Gastroesophageal sphincter (tissue), 4 donors: ENCODE measurements at regions not wholly inside any gene's neighbourhood (a gene's known extent, or its start where the extent isn't known, plus 50 kb on each side); places are given as distances from the start of the nearest gene placed in this dataset.

Experiments
- ATAC-seq: fragments of 150-250 bp; one replicate; pipeline ENCODE4 v1.9.1; 2016; ENCODE audit warnings: mild to moderate bottlenecking, moderate library complexity
- H3K27ac ChIP-seq, 4 donors: fragments of 200-600 bp; sonication (generic) in 3 of 4; 1 replicate in 3 of 4; 2 replicates in 1 of 4; pipeline ENCODE4 v1.5.1; 2016 to 2019
- H3K27me3 ChIP-seq: fragments of 200-600 bp; sonication (generic); one replicate; pipeline ENCODE4 v1.5.1; 2019
- H3K36me3 ChIP-seq, 2 donors: fragments of 200-600 bp; sonication (generic); one replicate each; pipeline ENCODE4 v1.5.1; 2019; ENCODE audit warnings: control low read depth in 1 of 2
- H3K4me1 ChIP-seq, 3 donors: fragments of 200-600 bp; sonication (generic); 1 replicate in 2 of 3; 2 replicates in 1 of 3; pipeline ENCODE4 v1.5.1; 2016 to 2019; ENCODE audit warnings: control low read depth in 2 of 3
- H3K4me3 ChIP-seq, 2 donors: fragments of 200-600 bp; sonication (generic); one replicate each; pipeline ENCODE4 v1.5.1; 2019; ENCODE audit warnings: mild to moderate bottlenecking in 1 of 2, moderate library complexity in 1 of 2
- H3K9me3 ChIP-seq, 3 donors: fragments of 200-600 bp; sonication (generic); one replicate each; pipeline ENCODE4 v1.5.1; 2017 to 2019; ENCODE audit warnings: control low read depth in 2 of 3
- EP300 ChIP-seq: sonication (generic); formaldehyde crosslinking; IDR thresholded peaks from one replicate; pipeline ENCODE4 v1.6.1; 2017; ENCODE audit warnings: antibody characterized with exemption, mild to moderate bottlenecking
- POLR2A ChIP-seq, 2 donors: fragments of 450-650 bp; IDR thresholded peaks; one replicate each; pipeline ENCODE4 v1.6.1; 2017; ENCODE audit warnings: antibody characterized with exemption in 2 of 2, mild to moderate bottlenecking in 2 of 2, moderate library complexity in 1 of 2
- POLR2AphosphoS5 ChIP-seq: sonication (generic); formaldehyde crosslinking; IDR thresholded peaks from one replicate; pipeline ENCODE4 v1.6.1; 2017; ENCODE audit warnings: antibody characterized with exemption
- WGBS, 2 donors: methylation state at CpG; one replicate each; pipeline ENCODE4 v1.1.5; 2018; ENCODE audit warnings: low coverage in 1 of 2; 5-methylcytosine and 5-hydroxymethylcytosine counted together
- TF ChIP-seq, protein P1 (sequence below), 4 experiments: fragments of 200-600 bp in 2 of 4; fragments of 450-650 bp in 2 of 4; sonication (generic) in 1 of 4; IDR thresholded peaks; one replicate each; pipeline ENCODE4 v1.5.1; 2017 to 2019; ENCODE audit warnings: antibody characterized with exemption in 4 of 4, mild to moderate bottlenecking in 2 of 4, moderate library complexity in 2 of 4

DNA sequence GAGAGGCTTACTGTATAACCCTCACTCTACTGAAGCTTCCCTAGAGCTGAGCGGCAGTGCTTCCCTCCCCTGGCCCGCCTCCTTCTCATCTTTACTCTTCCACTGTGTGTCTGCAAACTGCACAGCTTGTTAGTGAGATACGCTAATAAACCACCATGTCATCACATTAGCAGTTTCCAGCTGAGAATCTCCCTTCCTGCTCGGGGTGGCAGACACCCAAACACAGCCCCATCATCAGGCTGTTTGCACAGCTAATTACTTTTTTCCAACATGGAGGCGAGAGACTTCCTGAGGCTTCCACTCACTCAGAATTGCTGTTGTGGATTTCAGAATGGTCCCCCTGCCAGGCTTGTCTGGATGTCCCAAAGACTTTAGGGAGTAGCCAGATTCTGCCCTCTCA lies 444.9 kb upstream of the SULF2 start:
- Histone ChIP-seq H3K36me3 (no peaks in the 10 kb centered on the region), H3K4me3 (no peak overlapping the region), H3K4me1 (no peaks in the 10 kb centered on the region), H3K27me3 (no peaks in the 10 kb centered on the region), H3K27ac (no peak overlapping the region), H3K9me3 (no peaks in the 10 kb centered on the region)
- ATAC-seq: no peak
- TF ChIP-seq EP300 (no peak), POLR2A (IDR thresholded peaks at IDR 0.05) (no peak), POLR2AphosphoS5 (no peak)
- TF ChIP-seq, protein P1, sequence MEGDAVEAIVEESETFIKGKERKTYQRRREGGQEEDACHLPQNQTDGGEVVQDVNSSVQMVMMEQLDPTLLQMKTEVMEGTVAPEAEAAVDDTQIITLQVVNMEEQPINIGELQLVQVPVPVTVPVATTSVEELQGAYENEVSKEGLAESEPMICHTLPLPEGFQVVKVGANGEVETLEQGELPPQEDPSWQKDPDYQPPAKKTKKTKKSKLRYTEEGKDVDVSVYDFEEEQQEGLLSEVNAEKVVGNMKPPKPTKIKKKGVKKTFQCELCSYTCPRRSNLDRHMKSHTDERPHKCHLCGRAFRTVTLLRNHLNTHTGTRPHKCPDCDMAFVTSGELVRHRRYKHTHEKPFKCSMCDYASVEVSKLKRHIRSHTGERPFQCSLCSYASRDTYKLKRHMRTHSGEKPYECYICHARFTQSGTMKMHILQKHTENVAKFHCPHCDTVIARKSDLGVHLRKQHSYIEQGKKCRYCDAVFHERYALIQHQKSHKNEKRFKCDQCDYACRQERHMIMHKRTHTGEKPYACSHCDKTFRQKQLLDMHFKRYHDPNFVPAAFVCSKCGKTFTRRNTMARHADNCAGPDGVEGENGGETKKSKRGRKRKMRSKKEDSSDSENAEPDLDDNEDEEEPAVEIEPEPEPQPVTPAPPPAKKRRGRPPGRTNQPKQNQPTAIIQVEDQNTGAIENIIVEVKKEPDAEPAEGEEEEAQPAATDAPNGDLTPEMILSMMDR (IDR thresholded peaks at IDR 0.05): no peak
- 73 to 83% methylated on average over 4 of the region's 5 CpGs for WGBS, 2 donors

DNA sequence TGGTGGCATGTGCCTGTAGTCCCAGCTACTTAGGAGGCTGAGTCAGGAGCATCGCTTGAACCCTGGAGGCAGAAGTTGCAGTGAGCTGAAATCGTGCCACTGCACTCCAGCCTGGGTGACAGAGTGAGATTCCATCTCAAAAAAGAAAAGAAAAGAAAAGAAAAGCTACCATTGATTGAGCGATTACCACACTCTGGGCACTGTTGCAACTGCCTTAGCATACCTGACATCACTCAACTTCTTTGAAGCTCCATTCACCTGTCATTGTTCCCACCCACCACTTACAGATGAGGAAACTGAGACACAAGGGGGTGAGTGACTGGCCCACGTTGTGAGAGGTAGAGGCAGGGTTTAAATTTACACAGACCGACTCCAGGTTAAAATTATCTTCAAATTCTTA lies 442.1 kb upstream of the SULF2 start:
- ATAC-seq: no peak
- no peaks in the 10 kb centered on the region for H3K4me1 ChIP-seq
- H3K9me3 ChIP-seq: no peaks in the 10 kb centered on the region
- no peaks in the 10 kb centered on the region for H3K36me3 ChIP-seq
- H3K27me3 ChIP-seq: no peaks in the 10 kb centered on the region
- TF ChIP-seq, protein P1 (IDR thresholded peaks at IDR 0.05): no peak
- TF ChIP-seq POLR2A (IDR thresholded peaks at IDR 0.05) (no peak), EP300 (no peak), POLR2AphosphoS5 (no peak)
- no peak overlapping the region for H3K27ac ChIP-seq
- H3K4me3 ChIP-seq: no peak overlapping the region
- WGBS, 2 donors: 86 to 98% methylated on average over 4 to 5 of the region's 5 CpGs

DNA sequence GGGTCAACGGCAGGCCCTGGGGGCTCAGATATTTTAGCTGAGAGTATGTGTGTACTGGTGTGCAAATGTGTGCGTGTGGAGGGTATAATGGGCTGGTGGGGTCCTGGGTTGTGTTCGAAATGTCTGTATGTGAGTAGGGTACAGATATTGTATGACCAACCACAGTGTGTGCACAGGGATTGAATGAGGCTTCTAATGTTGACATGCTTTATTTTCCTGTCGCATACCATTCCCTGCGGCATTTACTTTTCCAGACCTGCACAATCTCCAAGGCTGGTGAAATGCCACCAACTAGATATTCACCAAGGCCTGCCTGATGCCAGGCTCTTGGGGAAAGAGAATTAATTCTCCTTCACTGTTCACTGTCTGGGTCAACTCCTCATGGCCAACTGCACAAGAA lies 441.4 kb upstream of the SULF2 start:
- ATAC-seq: no peak
- 87 to 95% methylated on average over 4 to 5 of the region's 5 CpGs for WGBS, 2 donors
- Histone ChIP-seq H3K4me1 (no peaks in the 10 kb centered on the region), H3K27ac (no peak overlapping the region), H3K36me3 (no peaks in the 10 kb centered on the region), H3K27me3 (no peaks in the 10 kb centered on the region), H3K4me3 (no peak overlapping the region), H3K9me3 (no peaks in the 10 kb centered on the region)
- no peak for TF ChIP-seq POLR2AphosphoS5
- TF ChIP-seq, protein P1 (IDR thresholded peaks at IDR 0.05): no peak
- no peak for TF ChIP-seq EP300
- TF ChIP-seq POLR2A (IDR thresholded peaks at IDR 0.05): no peak

DNA sequence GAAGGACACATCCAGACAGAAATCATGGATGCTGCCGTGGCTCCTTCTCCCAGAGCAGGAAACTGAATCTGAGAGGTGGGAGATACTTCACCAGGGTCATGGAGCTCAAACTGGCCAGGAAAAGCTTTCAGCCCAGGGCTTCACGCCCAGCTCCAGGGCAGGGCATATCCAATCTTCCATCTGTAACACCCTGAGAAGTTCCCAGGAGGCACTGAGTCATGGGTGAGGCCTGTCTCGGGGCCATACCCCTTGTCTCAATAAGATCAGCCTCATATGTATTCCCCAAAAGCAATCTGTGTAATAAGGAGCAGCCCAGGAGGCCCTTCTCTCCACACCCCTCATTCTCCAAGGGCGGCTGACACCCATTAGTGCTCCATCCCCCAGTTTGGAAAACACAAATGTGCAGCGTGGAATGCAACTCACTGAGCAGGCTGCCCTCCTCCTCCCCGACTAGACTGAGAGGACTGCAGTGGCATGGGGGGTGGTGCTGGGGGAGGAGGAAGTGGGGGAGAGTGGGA lies 439.3 kb upstream of the SULF2 start:
- Histone ChIP-seq H3K4me1 (no peaks in the 10 kb centered on the region), H3K4me3 (no peak overlapping the region), H3K36me3 (no peaks in the 10 kb centered on the region), H3K27me3 (no peaks in the 10 kb centered on the region), H3K9me3 (no peaks in the 10 kb centered on the region), H3K27ac (no peak overlapping the region)
- TF ChIP-seq POLR2AphosphoS5 (no peak), POLR2A (IDR thresholded peaks at IDR 0.05) (no peak), EP300 (no peak)
- TF ChIP-seq, protein P1 (IDR thresholded peaks at IDR 0.05): no peak
- ATAC-seq: no peak
- WGBS, 2 donors: 20% methylated on average over 1 of the region's 6 CpGs; no CpG with 5 or more reads in 1 of the 2 donors

DNA sequence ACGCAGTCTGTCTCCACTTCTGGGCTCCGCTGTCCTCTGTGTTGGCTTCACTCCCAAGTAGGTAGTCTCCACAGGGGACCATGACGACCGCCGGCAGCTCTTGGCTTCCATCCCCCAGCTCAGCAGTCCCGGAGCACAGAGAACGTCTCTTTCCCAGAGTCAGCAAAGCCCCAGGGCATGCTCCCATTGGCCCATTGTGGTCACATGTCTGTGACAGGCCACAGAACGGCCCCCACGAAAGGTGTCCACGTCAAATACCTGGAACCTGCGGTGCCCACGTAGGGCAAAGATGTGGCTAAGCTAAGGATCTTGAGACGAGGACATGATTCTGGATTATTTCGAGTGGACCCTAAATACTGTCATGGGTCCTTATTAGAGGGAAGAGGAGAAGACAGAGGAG lies 438.4 kb upstream of the SULF2 start:
- Histone ChIP-seq H3K9me3 (no peaks in the 10 kb centered on the region), H3K27ac (no peak overlapping the region), H3K27me3 (no peaks in the 10 kb centered on the region), H3K36me3 (no peaks in the 10 kb centered on the region), H3K4me1 (no peaks in the 10 kb centered on the region), H3K4me3 (no peak overlapping the region)
- 82 to 92% methylated on average over 5 to 6 of the region's 14 CpGs for WGBS, 2 donors
- TF ChIP-seq POLR2AphosphoS5 (no peak), POLR2A (IDR thresholded peaks at IDR 0.05) (no peak), EP300 (no peak)
- TF ChIP-seq, protein P1 (IDR thresholded peaks at IDR 0.05): no peak
- ATAC-seq: no peak
